ENCODE measurements at regions not wholly inside any gene's neighbourhood (a gene's known extent, or its start where the extent isn't known, plus 50 kb on each side); places are given as distances from the start of the nearest gene placed in this dataset.
"Not testable (repeated sequence)": the region's sequence is repeated elsewhere in the genome, so short reads cannot be mapped to it uniquely, and the experiment has no call there.

DNA sequence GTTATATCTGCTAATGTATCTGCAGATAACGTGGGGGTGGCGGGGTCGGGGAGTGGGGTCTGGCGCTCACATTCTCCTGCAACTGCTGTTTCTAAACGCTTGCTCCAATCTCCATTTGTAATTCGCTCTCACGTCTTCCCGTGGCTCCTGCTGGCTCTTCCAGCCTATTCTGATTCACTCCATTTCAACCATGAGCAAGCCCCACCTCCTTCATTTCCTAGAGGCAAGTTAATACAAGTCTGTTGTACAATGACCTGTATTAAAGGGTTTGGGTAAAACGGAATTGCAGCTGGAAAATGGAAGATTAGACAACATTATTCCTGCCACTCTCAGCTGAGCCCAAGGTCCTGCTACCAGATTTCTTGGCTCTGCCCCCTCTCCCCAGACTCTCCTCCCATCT is 132.3 kb downstream of the CSNK2A3 start:
- no peak for DNase-seq (ENCODE audit: low read depth, low spot score)

DNA sequence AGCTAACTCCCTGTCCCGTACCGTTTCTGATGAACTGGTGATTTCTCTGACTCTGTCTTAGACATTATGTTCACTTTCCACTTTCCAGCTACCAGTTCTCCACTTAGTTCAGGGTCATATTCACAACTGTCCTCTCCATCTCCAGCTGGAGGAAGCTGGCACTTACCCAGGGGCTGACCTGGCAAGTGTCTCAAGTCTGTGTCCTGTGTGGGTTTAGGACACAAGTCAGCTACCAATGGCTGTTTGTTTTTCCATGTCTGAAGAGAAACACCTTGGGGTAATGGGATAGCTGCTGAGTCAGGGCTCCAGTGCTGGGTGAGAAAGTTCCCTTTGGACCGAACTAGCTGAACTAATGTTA is 134.4 kb downstream of the CSNK2A3 start:
- DNase-seq (ENCODE audit: low read depth, low spot score) = no peak

DNA sequence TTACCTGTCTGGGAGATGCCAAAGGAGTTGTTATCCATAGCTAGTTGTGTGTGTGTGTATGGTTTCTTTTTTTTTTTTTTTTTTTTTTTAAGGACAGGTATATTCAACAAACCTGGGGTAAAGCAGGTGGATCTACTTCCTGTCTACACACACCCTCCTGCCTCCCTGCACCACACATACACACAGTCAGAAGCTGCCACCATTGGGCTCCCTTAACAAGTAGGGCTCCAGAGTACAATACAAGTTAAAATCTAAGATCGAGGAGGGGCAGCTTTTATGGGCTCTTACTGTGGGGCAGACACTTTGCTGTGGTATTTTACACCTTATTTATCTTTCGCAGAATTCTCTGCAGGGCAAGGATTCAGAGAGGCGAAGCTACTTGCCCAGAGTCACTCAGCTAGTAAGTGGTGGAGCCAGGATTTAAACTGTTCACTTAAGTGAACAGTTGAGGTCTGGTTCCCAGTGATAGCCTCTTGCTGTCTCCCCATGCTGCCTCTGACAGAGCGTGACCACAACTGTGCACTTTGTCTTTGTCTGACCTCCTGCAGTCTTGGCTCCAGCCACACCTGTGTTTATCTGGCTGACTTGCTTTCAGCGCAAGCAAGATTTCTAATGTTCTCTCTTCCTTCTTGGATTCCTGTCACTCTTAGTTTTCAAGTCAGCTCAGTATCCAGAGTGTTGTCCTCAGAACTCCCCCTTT is 135.0 kb downstream of the CSNK2A3 start:
- no peak for DNase-seq (ENCODE audit: low read depth, low spot score)

DNA sequence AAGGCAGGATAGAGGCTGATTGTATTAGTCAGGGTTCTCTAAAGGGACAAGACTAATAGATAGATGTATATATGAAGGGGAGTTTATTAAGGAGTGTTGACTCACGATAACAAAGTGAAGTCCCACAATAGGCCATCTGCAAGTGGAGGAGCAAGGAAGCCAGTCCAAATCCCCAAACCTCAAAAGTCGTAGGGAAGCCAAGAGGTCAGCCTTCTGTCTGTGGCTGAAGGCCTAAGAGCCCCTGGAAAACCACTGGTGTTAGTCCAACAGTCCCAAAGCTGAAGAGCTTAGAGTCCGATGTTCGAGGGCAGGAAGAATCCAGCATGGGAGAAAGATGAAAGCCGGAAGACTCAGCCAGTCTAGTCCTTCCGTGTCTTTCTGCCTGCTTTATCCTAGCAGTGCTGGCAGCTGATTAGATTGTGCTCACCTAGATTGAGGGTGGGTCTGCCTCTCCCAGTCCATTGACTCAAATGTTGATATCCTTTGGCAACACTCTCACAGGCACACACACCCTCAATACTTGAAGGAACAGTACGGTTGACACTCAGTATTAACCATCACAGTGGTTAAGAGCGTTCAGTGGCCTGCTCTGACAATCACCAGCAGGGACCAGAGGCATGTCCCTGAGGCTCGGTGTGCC is 135.6 kb downstream of the CSNK2A3 start:
- DNase-seq (ENCODE audit: low read depth, low spot score) = no peak

DNA sequence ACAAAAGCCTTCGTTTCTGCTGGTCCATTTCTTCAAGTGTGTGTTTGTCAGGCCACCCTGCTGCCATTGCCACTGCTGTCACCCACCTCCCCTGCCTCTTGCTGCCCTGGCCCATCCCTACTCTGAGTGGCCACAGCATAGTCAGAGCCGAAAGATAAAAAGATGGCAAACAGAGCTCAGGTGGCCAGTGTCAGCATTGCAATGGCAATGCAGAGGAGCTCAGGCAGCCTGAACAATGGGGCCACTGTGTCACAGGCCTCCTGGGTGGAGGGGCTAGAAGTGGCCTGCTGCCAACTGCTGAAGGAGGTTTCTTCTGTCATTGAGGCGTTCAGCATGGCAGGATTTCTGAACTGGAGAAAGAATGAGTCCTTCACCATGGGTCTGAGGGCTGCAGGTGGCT is 137.1 kb downstream of the CSNK2A3 start:
- DNase-seq (ENCODE audit: low read depth, low spot score) = no peak

DNA sequence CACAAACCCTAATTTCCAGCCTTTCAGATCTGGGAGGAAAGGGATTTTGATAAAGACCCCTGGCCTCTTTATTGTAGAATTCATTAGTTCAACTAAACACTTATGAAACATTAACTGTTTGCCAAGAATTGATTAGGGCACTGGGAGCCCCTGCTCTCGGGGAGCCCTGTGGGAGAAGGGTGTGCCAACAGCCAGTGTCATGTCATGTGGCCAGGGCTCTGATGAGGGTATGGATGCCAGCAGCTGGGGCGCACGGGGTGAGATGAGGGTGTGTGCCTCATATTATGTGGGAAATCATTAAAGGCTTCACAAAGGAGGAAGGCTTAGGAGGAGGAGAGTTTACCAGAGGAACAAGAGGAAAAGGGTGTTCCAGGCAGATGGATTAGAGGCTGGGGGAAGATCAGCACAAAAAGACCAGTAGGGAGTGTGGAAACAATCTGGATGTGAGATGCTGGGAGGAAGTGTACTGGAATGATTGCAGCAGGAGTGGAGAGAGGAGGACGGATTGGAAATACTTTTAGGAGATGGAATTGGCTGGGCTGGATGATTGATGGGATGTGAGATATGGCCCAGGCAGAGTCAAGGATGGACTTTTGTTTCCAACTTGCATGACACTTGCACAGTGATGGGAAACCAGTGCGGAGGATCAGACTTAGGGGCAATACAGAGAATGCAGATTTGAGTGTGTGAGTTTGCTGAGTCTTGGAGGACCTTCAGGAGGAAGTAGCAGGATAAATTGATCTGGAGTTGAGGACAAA is 137.8 kb downstream of the CSNK2A3 start:
- no peak for DNase-seq (ENCODE audit: low read depth, low spot score)

DNA sequence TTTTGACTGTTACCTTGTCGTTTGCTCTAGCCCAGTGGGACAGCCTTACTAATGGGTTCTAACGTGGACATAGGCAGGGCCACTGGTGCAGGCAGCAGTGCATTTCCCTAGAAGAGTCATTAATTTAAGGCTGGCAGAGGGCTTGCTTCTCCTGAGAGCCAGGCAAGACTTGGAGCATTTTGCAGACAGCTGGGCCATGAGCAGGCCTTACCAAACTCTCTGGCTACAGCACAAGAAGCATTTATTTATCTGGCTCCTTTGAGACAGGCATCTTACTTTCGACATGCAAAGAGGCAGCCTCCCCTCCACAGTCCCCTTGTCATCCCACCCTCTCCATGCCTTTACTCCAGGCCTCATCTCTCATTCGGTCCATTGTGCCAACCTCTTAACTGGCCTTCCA is 139.9 kb downstream of the CSNK2A3 start:
- no peak for DNase-seq (ENCODE audit: low read depth, low spot score)

DNA sequence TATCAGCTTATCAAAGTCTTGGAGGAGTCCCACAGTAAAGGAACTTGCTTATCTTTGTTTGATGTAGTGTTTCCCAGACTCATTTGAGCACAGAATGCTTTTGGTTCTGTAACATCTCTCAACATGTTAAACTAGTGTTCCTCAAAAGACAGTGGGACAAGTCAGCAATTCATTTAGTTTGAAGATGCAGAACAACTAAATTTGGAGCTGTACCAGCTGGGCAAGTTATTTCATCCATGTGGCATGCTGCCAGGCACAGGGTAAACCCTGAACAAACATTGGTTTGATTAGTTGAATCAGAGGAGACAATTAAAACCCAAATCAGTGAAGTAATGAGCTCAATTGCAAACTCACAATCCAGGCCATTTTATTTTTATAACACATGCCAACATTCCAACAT is 141.2 kb downstream of the CSNK2A3 start:
- no peak for DNase-seq (ENCODE audit: low read depth, low spot score)

DNA sequence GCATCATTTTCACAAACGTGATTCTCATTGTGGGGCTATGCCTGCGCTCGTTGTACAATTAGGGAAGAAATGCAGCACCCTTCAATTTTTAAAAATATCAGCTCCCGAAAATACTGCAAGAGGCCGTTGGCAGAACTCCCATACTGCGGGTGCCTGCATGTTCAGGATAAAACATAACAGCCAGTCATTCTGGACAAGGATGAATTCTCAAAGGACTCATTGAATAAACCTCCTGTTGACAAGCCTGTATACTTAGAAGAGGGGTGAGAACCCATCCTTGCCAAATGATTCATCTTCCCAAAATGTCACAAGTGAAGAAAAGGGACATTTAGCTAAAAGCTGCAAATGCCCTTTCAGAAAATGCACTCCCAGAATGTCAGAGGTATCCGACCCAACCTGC is 141.9 kb downstream of the CSNK2A3 start:
- no peak for DNase-seq (ENCODE audit: low read depth, low spot score)

DNA sequence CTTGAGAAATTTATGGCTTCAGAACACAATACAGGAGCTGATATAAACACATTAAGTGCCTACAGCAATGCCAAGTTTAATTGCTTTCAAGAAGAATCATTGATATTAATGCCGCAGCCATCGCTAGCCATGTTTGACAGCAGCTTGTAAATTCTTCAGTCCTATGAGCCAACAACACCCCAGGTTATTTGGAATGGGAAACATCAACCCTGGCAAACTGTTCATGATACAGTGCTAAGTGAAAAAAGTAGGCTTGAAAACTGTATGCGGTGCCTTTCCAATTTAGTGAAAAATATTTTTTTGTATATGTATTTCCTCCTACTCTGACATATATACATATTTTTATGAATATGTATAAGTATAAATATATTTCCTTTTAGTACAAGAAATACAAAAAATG is 142.6 kb downstream of the CSNK2A3 start:
- DNase-seq (ENCODE audit: low read depth, low spot score) = no peak

DNA sequence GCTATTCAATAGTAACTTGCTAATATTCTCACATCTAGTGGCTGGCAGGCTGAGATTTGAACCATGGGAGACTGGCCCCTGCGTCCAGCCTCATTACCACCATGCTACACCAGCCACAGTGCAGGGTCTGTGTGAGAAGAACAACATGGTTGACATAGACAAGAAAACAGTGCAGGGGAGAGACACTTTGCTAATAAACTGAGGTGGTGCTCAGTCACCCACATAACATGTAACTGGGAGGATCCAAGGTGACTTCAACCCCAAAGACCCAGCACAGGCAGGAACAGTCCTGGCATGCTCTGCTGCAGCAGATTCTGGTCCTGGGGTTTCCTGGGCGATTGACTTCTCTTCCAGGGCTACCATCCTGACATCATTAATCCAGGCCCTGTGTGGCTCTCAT is 143.1 kb downstream of the CSNK2A3 start:
- no peak for DNase-seq (ENCODE audit: low read depth, low spot score)

DNA sequence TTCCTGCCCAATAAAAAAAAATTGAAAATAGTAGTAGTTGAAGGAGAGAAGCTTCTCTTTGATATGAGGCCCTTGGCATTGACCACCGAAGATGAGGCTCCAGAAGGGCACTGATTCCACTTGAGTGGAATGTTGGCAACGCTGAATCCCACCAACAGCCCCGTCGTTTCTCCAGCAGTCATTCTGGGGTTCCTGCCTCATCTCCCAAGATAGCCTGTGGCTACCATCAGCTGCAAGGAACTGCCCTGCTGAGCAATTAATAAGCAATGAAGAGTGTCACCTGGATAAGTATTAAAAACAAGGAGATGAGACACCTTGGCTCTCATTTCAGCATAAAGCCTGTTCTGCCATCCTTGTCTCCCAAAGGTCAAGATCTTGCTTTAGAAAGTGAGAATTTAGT is 144.1 kb downstream of the CSNK2A3 start:
- no peak for DNase-seq (ENCODE audit: low read depth, low spot score)

DNA sequence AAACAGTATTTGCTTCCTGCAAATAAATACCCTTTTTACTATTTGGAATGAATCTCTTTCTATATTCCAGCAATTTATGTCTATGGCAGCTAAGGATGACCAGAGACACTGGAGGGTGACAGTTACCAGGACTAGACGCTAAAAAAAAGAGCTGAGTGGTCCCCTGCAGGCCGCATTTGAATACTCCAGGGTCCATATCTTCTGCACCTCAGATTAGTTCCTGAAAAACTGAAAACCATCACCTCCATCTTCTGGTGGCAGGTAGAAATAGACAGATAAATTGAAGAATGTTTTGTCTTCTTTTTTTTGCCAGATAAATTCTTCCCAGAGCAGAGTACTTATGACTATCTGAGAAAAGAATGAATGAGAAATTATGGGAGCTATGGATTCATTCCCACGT is 145.6 kb downstream of the CSNK2A3 start:
- no peak for DNase-seq (ENCODE audit: low read depth, low spot score)

DNA sequence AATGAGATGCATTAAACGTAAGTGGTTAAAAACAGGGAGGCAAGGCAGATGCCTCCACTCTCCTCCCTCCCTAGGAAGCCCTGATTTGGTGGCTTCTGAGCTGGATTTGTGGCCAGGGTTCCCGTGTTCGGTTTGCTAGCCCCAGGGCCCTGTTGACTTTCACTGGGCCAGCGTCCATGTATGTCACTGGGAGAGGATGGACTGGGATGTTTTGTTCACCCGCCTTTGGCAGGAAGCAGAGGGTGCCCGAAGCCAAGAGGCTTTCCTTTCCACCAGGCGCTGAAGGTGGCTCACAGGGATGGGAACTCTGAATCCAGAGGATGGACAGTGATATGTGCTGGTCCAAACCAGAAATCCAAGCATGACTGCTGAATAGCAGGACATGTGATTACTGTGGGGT is 146.6 kb downstream of the CSNK2A3 start:
- DNase-seq (ENCODE audit: low read depth, low spot score) = no peak

DNA sequence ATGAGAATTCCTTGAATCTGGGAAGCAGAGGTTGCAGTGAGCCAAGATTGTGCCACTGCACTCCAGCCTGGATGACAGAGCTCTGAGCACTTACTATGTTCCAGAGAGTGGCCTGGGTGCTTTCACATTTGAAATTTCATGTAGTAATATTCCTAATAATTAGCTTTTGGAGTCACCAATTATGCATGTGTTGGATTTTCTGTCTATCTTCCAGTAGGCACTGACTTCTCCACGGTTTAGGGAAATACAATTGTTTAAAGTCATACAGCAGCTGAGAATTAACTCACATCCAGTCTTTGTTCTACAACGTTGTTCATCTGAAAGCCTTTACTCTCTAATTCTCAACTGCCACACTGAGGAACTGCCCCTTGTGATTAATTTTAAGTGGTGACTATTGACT is 150.2 kb downstream of the CSNK2A3 start:
- DNase-seq (ENCODE audit: low read depth, low spot score) = no peak

DNA sequence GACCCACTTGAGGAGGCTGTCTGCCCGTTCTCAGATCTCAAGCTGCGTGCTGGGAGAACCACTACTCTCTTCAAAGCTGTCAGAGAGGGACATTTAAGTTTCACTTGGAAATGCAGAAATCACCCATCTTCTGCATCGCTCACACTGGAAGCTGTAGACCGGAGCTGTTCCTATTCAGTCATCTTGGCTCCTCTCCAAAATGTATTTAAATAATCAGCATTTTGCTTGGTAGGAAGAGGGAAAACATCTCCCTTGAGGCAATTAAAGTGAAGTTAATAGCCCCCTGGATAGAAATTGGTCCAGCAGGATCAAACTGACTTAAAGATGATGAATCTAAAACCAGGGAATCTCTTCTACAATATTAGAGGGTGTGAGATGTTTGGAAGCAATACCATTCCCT is 151.7 kb downstream of the CSNK2A3 start:
- DNase-seq (ENCODE audit: low read depth, low spot score) = not testable (repeated sequence)

DNA sequence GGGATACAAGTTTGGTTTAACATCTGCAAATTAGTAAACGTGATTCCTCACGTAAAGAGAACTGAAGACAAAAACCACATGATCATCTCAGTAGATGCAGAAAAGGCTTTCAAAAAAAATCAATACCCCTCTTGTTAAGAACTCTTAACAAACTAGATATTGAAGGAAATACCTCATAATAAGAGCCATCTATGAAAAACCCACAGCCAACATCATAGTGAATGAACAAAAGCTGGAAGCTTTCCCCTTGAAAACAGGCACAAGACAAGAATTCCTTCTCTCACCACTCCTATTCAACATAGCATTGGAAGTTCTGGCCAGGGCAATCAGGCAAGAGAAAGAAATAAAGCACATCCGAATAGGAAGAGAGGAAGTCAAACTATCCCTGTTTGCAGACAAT is 160.5 kb downstream of the CSNK2A3 start:
- DNase-seq (ENCODE audit: low read depth, low spot score) = no peak

DNA sequence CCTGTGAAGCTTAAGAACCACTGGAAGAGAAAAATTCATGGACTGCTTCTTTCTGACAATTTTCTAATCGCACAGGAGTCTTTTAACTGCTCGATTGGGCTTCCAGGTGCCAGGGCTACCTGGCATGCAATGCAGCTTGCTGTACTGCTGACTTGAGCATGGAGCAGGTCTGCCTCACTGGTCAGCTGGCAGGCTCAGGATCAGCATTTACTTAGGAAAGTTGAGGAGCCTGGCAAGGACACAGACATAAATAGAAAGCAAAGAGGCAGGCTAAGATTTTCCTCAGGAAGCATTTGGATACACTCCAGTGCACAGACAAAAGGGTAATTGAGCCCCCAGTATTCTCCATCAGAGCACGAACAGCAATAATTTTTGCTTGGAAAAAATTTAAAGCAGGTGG is 163.5 kb downstream of the CSNK2A3 start:
- no peak for DNase-seq (ENCODE audit: low read depth, low spot score)

DNA sequence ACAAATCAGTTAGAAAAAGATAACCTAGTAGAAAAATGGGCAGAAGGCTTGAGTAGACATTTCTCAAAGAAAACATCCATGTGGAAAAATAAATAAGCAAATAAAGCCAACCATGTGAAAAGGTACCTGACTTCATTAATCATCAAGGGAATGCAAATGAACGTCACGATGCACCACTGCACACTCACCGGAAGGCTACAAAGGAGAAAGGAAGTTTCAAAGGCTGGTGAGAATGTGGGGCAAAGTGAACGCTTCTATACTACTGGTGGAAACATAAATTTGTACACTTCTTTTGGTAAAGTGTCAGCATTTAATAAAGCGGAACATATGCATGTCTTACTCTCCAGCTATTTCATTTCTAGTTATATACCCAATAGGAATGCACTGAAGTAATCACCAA is 166.8 kb downstream of the CSNK2A3 start:
- DNase-seq (ENCODE audit: low read depth, low spot score) = no peak

DNA sequence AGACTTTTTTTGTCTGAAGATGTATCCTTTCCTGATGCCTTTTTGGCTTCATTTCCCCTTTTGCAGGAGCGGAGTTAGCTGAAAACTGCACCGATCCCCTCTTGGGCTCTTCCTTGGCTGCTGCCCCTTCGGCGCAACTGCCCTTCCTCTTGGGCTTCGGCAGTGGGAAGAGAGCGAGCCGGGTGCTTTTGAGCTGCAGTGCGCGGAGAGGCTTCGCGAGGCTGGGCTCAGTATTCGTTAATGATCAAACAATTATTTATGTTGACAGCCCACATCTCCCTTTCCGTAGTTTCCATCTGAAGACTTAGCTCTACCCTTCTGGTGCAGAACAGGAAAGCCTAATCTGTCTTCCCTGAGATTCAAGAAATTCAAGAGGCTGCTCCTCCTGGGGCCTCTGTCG is 170.8 kb downstream of the CSNK2A3 start:
- no peak for DNase-seq (ENCODE audit: low read depth, low spot score)

DNA sequence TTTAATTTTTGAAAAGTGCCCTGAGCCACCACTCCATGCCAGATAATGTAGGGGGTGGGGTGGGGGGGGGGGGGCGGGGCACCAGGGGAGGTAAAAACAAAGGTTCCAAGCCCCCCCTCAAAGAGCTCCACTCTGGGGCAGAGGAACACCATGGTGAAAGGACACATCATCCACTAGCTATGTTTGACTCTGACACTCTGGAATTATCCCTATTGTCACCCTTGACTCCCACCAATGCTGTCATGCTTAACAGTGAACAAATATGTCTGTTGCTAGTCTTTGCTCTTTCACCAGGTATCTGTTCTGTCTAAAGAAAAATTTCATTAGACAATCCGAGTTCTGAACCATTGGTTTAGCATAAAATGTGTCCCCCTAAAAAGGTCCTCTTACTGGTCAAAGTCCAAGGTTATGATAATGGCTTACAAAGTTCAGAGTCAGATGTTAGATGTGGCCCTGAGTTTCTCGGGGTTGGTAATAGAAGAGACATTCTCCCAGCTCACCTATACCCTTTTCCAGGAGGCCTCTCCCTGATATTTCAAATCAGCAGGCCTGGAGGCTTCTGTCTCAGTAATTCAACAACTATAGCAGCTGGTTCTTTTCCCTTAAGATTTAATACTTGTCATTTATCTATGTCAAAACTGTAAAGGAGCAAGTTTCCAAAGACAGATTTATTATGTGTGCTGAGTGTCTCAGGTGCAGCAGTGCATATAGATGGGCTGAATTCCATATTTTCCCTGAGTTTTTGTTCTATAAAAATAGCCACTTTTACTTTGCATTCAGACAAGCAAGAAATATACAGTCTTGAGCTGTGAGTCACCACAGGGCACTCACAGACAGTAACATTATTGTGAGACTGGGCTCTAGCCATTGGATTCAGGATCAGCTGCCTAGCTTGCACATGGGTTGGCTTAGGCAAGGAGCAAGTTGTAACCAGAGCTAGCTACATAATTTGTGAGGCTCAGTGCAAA is 174.1 kb downstream of the CSNK2A3 start:
- peak; percentile 24 for DNase-seq (ENCODE audit: low read depth, low spot score)

Measured in brain pericyte (primary cell).